KMS-11 (cell line): ENCODE measurements at regions not wholly inside any gene's neighbourhood (a gene's known extent, or its start where the extent isn't known, plus 50 kb on each side); places are given as distances from the start of the nearest gene placed in this dataset.

Experiments
- H2AFZ ChIP-seq: fragments of 200-600 bp; sonication (generic); 2 replicates; pipeline ENCODE4 v1.6.1; 2016; ENCODE audit warnings: antibody characterized with exemption, mixed run types, low read depth
- H3K27ac ChIP-seq: fragments of 200-600 bp; sonication (generic); 2 replicates; pipeline ENCODE4 v1.6.1; 2016; ENCODE audit warnings: mild to moderate bottlenecking, mixed run types
- H3K27me3 ChIP-seq: fragments of 200-600 bp; sonication (generic); 2 replicates; pipeline ENCODE4 v1.6.1; 2017; ENCODE audit warnings: mild to moderate bottlenecking, low read depth, mixed run types, moderate library complexity; ENCODE audit not compliant: insufficient read depth
- H3K36me3 ChIP-seq: fragments of 200-600 bp; sonication (generic); 2 replicates; pipeline ENCODE4 v1.6.1; 2017; ENCODE audit warnings: mild to moderate bottlenecking, mixed run types; ENCODE audit not compliant: insufficient read depth
- H3K4me1 ChIP-seq: fragments of 200-600 bp; sonication (generic); 2 replicates; pipeline ENCODE4 v1.6.1; 2016; ENCODE audit warnings: mild to moderate bottlenecking, low read depth, mixed run types; ENCODE audit not compliant: poor library complexity, severe bottlenecking
- H3K4me2 ChIP-seq: fragments of 200-600 bp; sonication (generic); 2 replicates; pipeline ENCODE4 v1.7.0; 2016; ENCODE audit warnings: mild to moderate bottlenecking, mixed run types
- H3K4me3 ChIP-seq: fragments of 200-600 bp; sonication (generic); IDR thresholded peaks from 2 replicates; pipeline ENCODE4 v1.6.1; 2017; ENCODE audit warnings: low read depth, low read length, mixed read lengths; ENCODE audit not compliant: insufficient read depth
- H3K79me2 ChIP-seq: fragments of 200-600 bp; sonication (generic); 2 replicates; pipeline ENCODE4 v1.6.1; 2016; ENCODE audit warnings: low read depth, mixed run types; ENCODE audit not compliant: insufficient read depth
- H3K9ac ChIP-seq: fragments of 200-600 bp; sonication (generic); 2 replicates; pipeline ENCODE4 v1.6.1; 2016; ENCODE audit warnings: mild to moderate bottlenecking, mixed run types
- H4K20me1 ChIP-seq: fragments of 200-600 bp; sonication (generic); 2 replicates; pipeline ENCODE4 v1.6.1; 2016; ENCODE audit warnings: mild to moderate bottlenecking, mixed run types; ENCODE audit not compliant: insufficient read depth
- TF ChIP-seq, protein P1 (sequence below): fragments of 200-600 bp; sonication (generic); conservative IDR thresholded peaks from 2 replicates; pipeline ENCODE4 v1.6.1; 2017; ENCODE audit warnings: low read depth, mild to moderate bottlenecking, antibody characterized with exemption, low read length, moderate library complexity, mixed read lengths

DNA sequence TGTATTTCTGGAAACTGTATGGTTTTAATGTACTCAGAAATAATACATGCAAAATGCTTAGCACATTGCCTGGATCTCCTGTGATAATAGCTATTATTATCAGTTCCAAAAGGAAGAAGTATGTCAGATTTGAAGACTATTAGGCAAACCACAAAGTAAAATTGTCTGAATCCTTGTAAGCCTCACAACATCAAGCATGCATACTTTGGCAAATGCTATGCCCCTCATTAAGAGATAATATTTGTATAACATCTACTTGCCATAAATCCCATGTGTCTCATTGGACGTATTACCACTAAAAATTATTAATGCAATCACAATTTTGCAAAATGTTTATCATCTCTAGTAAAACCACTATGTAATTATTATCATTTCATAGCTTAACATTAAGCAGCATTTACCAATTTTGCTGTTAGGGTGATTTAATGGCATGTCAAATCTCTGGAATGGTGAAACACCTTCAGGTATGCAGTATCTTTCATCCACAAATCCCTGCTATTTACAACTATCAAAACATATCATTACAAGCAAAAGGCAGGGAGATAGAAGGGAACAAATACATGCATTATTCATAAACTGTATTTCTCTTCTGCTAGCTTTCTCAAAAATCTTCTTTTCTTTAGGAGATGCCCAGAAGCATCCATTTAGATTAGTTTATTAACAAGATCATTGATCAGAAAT, 974.6 kb upstream of the RAG2 start:
- no peaks in the 10 kb centered on the region for H3K27me3 ChIP-seq
- no peaks in the 10 kb centered on the region for H3K79me2 ChIP-seq
- no peak overlapping the region for H3K9ac ChIP-seq
- H3K4me1 ChIP-seq: no peaks in the 10 kb centered on the region
- no peak overlapping the region for H3K4me2 ChIP-seq
- H4K20me1 ChIP-seq: no peaks in the 10 kb centered on the region
- H3K27ac ChIP-seq: no peak overlapping the region
- TF ChIP-seq, protein P1, sequence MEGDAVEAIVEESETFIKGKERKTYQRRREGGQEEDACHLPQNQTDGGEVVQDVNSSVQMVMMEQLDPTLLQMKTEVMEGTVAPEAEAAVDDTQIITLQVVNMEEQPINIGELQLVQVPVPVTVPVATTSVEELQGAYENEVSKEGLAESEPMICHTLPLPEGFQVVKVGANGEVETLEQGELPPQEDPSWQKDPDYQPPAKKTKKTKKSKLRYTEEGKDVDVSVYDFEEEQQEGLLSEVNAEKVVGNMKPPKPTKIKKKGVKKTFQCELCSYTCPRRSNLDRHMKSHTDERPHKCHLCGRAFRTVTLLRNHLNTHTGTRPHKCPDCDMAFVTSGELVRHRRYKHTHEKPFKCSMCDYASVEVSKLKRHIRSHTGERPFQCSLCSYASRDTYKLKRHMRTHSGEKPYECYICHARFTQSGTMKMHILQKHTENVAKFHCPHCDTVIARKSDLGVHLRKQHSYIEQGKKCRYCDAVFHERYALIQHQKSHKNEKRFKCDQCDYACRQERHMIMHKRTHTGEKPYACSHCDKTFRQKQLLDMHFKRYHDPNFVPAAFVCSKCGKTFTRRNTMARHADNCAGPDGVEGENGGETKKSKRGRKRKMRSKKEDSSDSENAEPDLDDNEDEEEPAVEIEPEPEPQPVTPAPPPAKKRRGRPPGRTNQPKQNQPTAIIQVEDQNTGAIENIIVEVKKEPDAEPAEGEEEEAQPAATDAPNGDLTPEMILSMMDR: no peak
- H3K4me3 ChIP-seq: no peak overlapping the region
- no peak overlapping the region for H2AFZ ChIP-seq
- no peaks in the 10 kb centered on the region for H3K36me3 ChIP-seq

DNA sequence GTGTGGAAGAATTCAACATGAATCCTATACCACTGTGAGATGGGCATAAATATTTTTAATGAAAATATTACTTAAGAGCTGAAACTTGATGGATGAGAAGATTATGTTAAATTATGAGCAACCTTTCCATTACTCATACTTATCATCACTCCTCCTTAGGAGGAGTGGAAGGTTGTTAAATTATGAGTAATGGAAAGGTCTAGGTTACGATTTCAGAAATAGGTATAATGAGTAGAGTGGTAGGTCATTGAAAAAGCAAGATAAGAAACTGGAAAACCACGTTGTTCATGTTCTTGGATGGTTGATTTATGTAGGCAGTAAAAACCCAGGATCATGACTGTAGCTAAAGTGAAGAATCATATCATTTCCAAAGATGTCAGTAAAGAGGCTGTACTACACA, 973.2 kb upstream of the RAG2 start:
- no peaks in the 10 kb centered on the region for H3K36me3 ChIP-seq
- H3K27ac ChIP-seq: no peak overlapping the region
- H3K9ac ChIP-seq: no peak overlapping the region
- H2AFZ ChIP-seq: no peak overlapping the region
- H4K20me1 ChIP-seq: no peaks in the 10 kb centered on the region
- TF ChIP-seq, protein P1: no peak
- H3K4me2 ChIP-seq: no peak overlapping the region
- no peaks in the 10 kb centered on the region for H3K79me2 ChIP-seq
- H3K4me3 ChIP-seq: no peak overlapping the region
- no peaks in the 10 kb centered on the region for H3K4me1 ChIP-seq
- H3K27me3 ChIP-seq: no peaks in the 10 kb centered on the region

DNA sequence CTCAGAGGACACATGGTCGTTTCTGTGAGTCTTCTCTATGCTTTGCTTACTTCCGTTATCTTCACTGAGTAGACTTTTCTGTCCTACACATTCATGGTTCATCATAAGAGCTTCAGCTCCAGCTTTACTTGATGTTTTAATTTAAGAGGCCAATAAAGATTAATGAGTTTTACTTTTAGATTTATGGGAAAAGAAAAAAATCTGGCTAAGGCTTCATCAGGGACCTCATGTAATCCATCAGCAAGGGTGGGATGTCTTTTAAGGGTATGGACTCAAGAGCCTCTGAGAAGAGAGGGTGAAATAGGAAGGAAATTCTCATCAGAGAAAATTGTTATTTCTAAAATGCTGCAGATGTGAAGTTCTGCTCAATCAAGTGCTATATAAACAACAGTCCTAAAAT, 963.0 kb upstream of the RAG2 start:
- H3K4me1 ChIP-seq: peaks cover 11% of the 10 kb centered on the region
- no peak overlapping the region for H3K4me3 ChIP-seq
- no peak overlapping the region for H3K27ac ChIP-seq
- no peak overlapping the region for H2AFZ ChIP-seq
- H3K36me3 ChIP-seq: no peaks in the 10 kb centered on the region
- H3K9ac ChIP-seq: no peak overlapping the region
- no peaks in the 10 kb centered on the region for H3K79me2 ChIP-seq
- H4K20me1 ChIP-seq: no peaks in the 10 kb centered on the region
- H3K4me2 ChIP-seq: no peak overlapping the region
- TF ChIP-seq, protein P1: no peak
- no peaks in the 10 kb centered on the region for H3K27me3 ChIP-seq

DNA sequence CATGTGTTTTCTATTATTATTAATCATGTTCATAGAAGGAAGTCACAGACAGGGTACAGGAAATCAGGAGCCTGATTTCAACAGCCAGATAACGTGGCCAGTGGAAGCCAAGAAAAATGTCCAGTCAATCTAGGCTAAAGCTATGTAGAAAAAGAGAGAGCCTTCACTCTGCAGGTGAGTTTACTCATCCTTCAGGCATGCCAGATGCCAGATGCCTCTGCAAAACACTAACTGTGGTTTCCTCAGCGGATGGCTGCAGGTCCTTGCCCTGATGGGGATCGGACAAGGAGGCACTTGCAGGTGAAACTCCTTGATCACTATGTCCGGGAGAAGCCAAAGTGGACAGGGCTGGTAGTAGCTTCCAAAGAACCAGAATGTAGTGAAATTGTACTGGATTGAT, 962.3 kb upstream of the RAG2 start:
- no peaks in the 10 kb centered on the region for H3K79me2 ChIP-seq
- H3K27ac ChIP-seq: no peak overlapping the region
- H3K4me1 ChIP-seq: peaks cover 11% of the 10 kb centered on the region
- no peak overlapping the region for H3K9ac ChIP-seq
- H4K20me1 ChIP-seq: no peaks in the 10 kb centered on the region
- H2AFZ ChIP-seq: no peak overlapping the region
- H3K4me3 ChIP-seq: no peak overlapping the region
- H3K36me3 ChIP-seq: no peaks in the 10 kb centered on the region
- H3K4me2 ChIP-seq: no peak overlapping the region
- TF ChIP-seq, protein P1: no peak
- no peaks in the 10 kb centered on the region for H3K27me3 ChIP-seq
